HFFc6 (cell line): ENCODE measurements at regions not wholly inside any gene's neighbourhood (a gene's known extent, or its start where the extent isn't known, plus 50 kb on each side); places are given as distances from the start of the nearest gene placed in this dataset.

Experiments
- DNase-seq: peaks from one replicate; pipeline ENCODE4 v3.0.0-alpha.2; 2018
- H3K27ac Mint-ChIP-seq: 2 replicates; pipeline ENCODE4 v1.8.0; 2020; ENCODE audit warnings: mild to moderate bottlenecking, mixed read lengths
- H3K27me3 Mint-ChIP-seq: 2 replicates; pipeline ENCODE4 v1.8.0; 2021; ENCODE audit warnings: mild to moderate bottlenecking, moderate library complexity, mixed read lengths; ENCODE audit not compliant: insufficient read depth
- H3K36me3 Mint-ChIP-seq: 2 replicates; pipeline ENCODE4 v1.8.0; 2021; ENCODE audit warnings: low read depth, mixed read lengths
- H3K4me1 Mint-ChIP-seq: 2 replicates; pipeline ENCODE4 v1.8.0; 2020; ENCODE audit warnings: low read depth, mixed read lengths
- H3K4me3 Mint-ChIP-seq: 2 replicates; pipeline ENCODE4 v1.8.0; 2020; ENCODE audit warnings: mild to moderate bottlenecking, moderate library complexity, mixed read lengths
- H3K9me3 Mint-ChIP-seq: 2 replicates; pipeline ENCODE4 v1.8.0; 2020; ENCODE audit warnings: mild to moderate bottlenecking, mixed read lengths
- CTCF ChIP-seq: fragments of 200-600 bp; sonication (generic); IDR thresholded peaks from 2 replicates; pipeline ENCODE4 v1.5.0; 2021; ENCODE audit warnings: antibody characterized with exemption, mild to moderate bottlenecking

- H3K4me1 Mint-ChIP-seq, result no peaks in the 10 kb centered on the region
- H3K4me3 Mint-ChIP-seq, result no peak overlapping the region
- H3K36me3 Mint-ChIP-seq, result no peaks in the 10 kb centered on the region
- no peak for TF ChIP-seq CTCF
- no peak overlapping the region for H3K27ac Mint-ChIP-seq
- H3K9me3 Mint-ChIP-seq, result peaks cover 10% of the 10 kb centered on the region; the same call in 1 of the 2 replicates
- no peak for DNase-seq
- H3K27me3 Mint-ChIP-seq, result no peaks in the 10 kb centered on the region; the same call in 1 of the 2 replicates
These were observed 108.5 kb downstream of the CMPK2 start for GRCh38 chr2:6757215-6757614.

GRCh38 chr2:6759689-6760088 is 106.0 kb downstream of the CMPK2 start:
- no peak for TF ChIP-seq CTCF
- peaks cover 8% of the 10 kb centered on the region; the same call in 1 of the 2 replicates for H3K9me3 Mint-ChIP-seq
- H3K27ac Mint-ChIP-seq, result no peak overlapping the region
- no peaks in the 10 kb centered on the region for H3K27me3 Mint-ChIP-seq
- DNase-seq, result no peak
- H3K4me3 Mint-ChIP-seq, result no peak overlapping the region
- no peaks in the 10 kb centered on the region for H3K4me1 Mint-ChIP-seq
- no peaks in the 10 kb centered on the region for H3K36me3 Mint-ChIP-seq

- Mint-ChIP-seq H3K27me3 (no peaks in the 10 kb centered on the region), H3K36me3 (no peaks in the 10 kb centered on the region), H3K27ac (no peak overlapping the region), H3K4me3 (no peak overlapping the region), H3K4me1 (no peaks in the 10 kb centered on the region), H3K9me3 (peaks cover 8% of the 10 kb centered on the region; the same call in 1 of the 2 replicates)
- no peak for DNase-seq
- TF ChIP-seq CTCF, result no peak
These were observed 105.6 kb downstream of the CMPK2 start for GRCh38 chr2:6760132-6760531.

- no peak for TF ChIP-seq CTCF
- no peaks in the 10 kb centered on the region for H3K27me3 Mint-ChIP-seq
- no peak overlapping the region for H3K27ac Mint-ChIP-seq
- H3K4me1 Mint-ChIP-seq, result no peaks in the 10 kb centered on the region
- no peak for DNase-seq
- H3K36me3 Mint-ChIP-seq, result no peaks in the 10 kb centered on the region
- peaks cover 11% of the 10 kb centered on the region for H3K9me3 Mint-ChIP-seq
- H3K4me3 Mint-ChIP-seq, result no peak overlapping the region
These were observed 100.6 kb downstream of the CMPK2 start for GRCh38 chr2:6764968-6765723.

- H3K4me1 Mint-ChIP-seq, result no peaks in the 10 kb centered on the region
- no peak for DNase-seq
- peaks cover 2% of the 10 kb centered on the region for H3K27me3 Mint-ChIP-seq
- TF ChIP-seq CTCF, result no peak
- no peak overlapping the region for H3K4me3 Mint-ChIP-seq
- no peak overlapping the region for H3K27ac Mint-ChIP-seq
- no peaks in the 10 kb centered on the region for H3K36me3 Mint-ChIP-seq
- peaks cover 4% of the 10 kb centered on the region for H3K9me3 Mint-ChIP-seq
These were observed 96.4 kb downstream of the CMPK2 start for GRCh38 chr2:6769346-6769745.
